ENCODE measurements at regions not wholly inside any gene's neighbourhood (a gene's known extent, or its start where the extent isn't known, plus 50 kb on each side); places are given as distances from the start of the nearest gene placed in this dataset.

DNA sequence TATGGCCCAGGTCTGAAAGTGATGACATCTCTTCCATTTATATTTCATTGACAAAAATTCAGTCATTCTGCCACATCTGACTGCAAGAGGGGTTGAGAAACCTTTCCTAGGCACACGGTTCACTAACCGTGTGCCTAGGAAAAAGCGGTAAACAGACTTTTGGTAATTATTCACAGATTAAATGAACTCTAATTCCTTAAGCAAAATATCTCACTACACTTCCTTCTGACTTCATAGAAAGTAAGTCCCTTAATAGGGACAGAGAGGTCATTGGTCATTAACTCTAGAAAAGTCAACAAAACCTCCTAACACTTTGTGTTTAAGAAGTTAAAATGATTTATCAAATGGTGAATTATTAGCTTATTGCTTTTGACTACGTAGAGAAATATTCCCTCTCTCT lies 205.1 kb downstream of the PDHA2 start:
- H3K27ac ChIP-seq, result no peak overlapping the region
- H3K27me3 ChIP-seq (ENCODE audit: insufficient read depth, low read depth, severe bottlenecking), result no peaks in the 10 kb centered on the region
- DNase-seq, result no peak
- H3K9me3 ChIP-seq (ENCODE audit: severe bottlenecking), result no peaks in the 10 kb centered on the region
- H3K36me3 ChIP-seq, result no peaks in the 10 kb centered on the region
- no peak overlapping the region for H3K4me3 ChIP-seq (ENCODE audit: low read depth, low read length)
- TF ChIP-seq, protein P1, sequence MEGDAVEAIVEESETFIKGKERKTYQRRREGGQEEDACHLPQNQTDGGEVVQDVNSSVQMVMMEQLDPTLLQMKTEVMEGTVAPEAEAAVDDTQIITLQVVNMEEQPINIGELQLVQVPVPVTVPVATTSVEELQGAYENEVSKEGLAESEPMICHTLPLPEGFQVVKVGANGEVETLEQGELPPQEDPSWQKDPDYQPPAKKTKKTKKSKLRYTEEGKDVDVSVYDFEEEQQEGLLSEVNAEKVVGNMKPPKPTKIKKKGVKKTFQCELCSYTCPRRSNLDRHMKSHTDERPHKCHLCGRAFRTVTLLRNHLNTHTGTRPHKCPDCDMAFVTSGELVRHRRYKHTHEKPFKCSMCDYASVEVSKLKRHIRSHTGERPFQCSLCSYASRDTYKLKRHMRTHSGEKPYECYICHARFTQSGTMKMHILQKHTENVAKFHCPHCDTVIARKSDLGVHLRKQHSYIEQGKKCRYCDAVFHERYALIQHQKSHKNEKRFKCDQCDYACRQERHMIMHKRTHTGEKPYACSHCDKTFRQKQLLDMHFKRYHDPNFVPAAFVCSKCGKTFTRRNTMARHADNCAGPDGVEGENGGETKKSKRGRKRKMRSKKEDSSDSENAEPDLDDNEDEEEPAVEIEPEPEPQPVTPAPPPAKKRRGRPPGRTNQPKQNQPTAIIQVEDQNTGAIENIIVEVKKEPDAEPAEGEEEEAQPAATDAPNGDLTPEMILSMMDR (IDR thresholded peaks at IDR 0.05; ENCODE audit: low read depth, low read length), result no peak

DNA sequence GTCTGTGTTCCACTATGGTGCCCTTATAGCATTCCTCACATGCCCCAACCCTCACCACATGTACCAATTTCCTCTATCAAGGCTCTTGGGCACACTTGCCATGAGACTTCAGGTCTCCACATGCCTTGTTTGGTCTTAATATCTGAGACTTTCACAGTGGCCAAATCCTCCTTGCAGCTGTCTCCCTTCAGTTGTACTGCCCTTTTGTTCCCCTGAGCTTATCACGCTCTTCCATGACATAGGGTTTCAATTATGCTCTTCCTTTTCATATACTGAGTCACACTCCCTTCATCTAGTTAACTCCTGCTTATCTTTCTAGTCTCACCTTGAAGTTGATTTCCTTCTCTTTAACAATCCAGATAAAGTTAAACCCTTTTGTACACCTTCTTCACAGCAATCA lies 212.9 kb downstream of the PDHA2 start:
- no peak overlapping the region for H3K4me3 ChIP-seq (ENCODE audit: low read depth, low read length)
- no peaks in the 10 kb centered on the region for H3K36me3 ChIP-seq
- no peaks in the 10 kb centered on the region for H3K27me3 ChIP-seq (ENCODE audit: insufficient read depth, low read depth, severe bottlenecking)
- H3K27ac ChIP-seq, result no peak overlapping the region
- TF ChIP-seq, protein P1 (IDR thresholded peaks at IDR 0.05; ENCODE audit: low read depth, low read length), result no peak
- DNase-seq, result no peak
- H3K9me3 ChIP-seq (ENCODE audit: severe bottlenecking), result no peaks in the 10 kb centered on the region

DNA sequence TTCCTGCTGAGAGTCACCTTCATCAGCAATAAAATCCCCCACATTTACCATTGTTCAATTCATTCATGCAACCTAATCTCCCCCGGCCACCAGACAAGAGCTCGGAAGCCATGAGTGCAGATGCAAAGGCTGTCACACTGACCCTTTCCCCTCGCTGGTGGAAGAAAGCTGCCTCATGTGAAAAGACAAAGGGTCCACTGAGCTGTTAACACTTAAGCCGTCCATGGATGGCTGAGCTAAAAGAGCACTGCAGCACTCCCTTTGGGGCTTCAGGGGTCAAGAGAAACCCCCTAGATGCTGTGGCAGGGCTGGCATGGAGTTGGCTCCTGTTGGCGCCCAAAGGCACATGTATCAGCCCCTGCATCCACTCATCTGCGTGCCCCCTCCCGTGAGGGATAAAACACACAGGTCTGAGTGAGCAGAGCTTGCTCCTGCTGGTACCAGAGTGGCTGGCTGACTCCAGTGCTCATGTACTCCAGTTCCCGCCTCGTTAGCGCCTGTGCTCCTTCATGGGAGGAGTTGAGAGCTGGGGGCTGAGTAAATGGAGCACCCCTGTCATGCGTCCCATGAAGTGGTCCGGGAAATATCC lies 216.5 kb downstream of the PDHA2 start:
- no peak for DNase-seq
- no peaks in the 10 kb centered on the region for H3K27me3 ChIP-seq (ENCODE audit: insufficient read depth, low read depth, severe bottlenecking)
- H3K27ac ChIP-seq, result no peak overlapping the region
- no peaks in the 10 kb centered on the region for H3K9me3 ChIP-seq (ENCODE audit: severe bottlenecking)
- no peak overlapping the region for H3K4me3 ChIP-seq (ENCODE audit: low read depth, low read length)
- H3K36me3 ChIP-seq, result no peaks in the 10 kb centered on the region
- TF ChIP-seq, protein P1 (IDR thresholded peaks at IDR 0.05; ENCODE audit: low read depth, low read length), result no peak

DNA sequence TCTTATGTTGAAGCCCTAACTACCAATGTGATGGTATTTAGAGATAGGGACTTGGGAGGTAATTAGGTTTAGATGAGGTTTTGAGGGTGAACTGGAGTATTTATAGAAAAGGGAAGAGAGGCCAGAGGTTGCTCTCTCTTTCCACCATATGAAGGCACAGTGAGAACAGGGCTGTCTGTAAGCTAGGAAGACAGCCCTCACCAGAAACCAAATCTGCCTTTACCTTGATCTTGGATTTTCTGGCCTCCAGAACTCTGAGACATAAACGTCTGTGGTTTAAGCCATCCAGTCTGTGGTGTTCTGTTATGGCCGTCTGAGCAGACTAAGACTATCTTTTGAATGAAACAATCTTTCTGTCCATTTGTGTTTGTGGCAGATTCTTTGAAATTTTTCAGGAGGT lies 223.7 kb downstream of the PDHA2 start:
- TF ChIP-seq, protein P1 (IDR thresholded peaks at IDR 0.05; ENCODE audit: low read depth, low read length), result no peak

DNA sequence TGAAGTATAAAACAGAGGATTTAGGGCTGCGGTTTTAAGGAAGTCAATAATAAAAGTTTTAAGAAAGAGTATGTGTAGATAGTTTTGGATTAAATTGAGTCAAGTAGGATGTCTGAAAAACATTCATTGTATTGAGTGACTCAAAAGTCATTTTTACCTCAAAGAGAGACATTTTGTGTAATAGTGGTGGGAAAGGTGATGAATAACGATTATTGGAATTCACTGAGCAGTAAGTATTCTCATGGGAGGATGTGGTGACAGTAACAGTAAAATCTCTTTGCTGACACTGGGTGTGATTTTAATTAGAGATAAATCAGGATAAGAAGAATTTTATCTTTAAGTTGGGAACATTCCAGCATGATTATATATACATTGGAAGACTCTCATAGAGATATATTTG lies 233.6 kb downstream of the PDHA2 start:
- Histone ChIP-seq H3K4me3 (ENCODE audit: low read depth, low read length) (no peak overlapping the region), H3K9me3 (ENCODE audit: severe bottlenecking) (no peaks in the 10 kb centered on the region), H3K27ac (no peak overlapping the region), H3K36me3 (no peaks in the 10 kb centered on the region), H3K27me3 (ENCODE audit: insufficient read depth, low read depth, severe bottlenecking) (no peaks in the 10 kb centered on the region)
- no peak for DNase-seq
- TF ChIP-seq, protein P1 (IDR thresholded peaks at IDR 0.05; ENCODE audit: low read depth, low read length), result no peak

More for the DNA sequence above, 223.7 kb downstream of the PDHA2 start:
- Histone ChIP-seq H3K9me3 (ENCODE audit: severe bottlenecking) (no peaks in the 10 kb centered on the region), H3K36me3 (no peaks in the 10 kb centered on the region), H3K27ac (no peak overlapping the region), H3K4me3 (ENCODE audit: low read depth, low read length) (no peak overlapping the region), H3K27me3 (ENCODE audit: insufficient read depth, low read depth, severe bottlenecking) (no peaks in the 10 kb centered on the region)
- no peak for DNase-seq

DNA sequence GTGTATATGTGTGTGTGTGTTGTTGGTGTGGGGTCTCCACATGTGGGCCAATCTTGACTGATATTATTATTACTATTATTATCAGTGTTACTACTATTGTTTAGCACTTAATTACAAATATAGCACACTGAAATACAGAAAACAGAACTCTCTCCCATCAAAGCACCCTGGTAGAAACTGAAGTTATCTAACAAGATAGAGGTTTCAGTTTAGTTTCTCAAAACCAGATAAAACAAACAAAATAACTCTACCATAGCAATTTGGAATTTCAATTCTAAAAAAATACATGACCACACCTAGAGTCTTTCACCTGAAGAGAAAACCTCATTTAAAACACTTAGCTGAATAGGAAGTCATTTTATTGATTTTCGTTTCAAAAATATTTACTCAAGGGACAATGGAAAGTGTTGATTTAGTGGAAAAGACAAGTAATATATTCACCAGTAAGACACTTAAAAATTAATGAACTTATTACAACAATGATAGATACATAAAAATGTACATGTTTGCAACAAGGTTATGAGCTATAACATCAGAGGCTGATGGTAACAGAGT lies 252.3 kb downstream of the PDHA2 start:
- H3K27ac ChIP-seq, result no peak overlapping the region
- TF ChIP-seq, protein P1 (IDR thresholded peaks at IDR 0.05; ENCODE audit: low read depth, low read length), result no peak
- H3K36me3 ChIP-seq, result no peaks in the 10 kb centered on the region
- no peaks in the 10 kb centered on the region for H3K27me3 ChIP-seq (ENCODE audit: insufficient read depth, low read depth, severe bottlenecking)
- no peak overlapping the region for H3K4me3 ChIP-seq (ENCODE audit: low read depth, low read length)
- no peaks in the 10 kb centered on the region for H3K9me3 ChIP-seq (ENCODE audit: severe bottlenecking)
- no peak for DNase-seq

Data from WERI-Rb-1 (cell line).